ENCODE measurements at regions not wholly inside any gene's neighbourhood (a gene's known extent, or its start where the extent isn't known, plus 50 kb on each side); places are given as distances from the start of the nearest gene placed in this dataset.
A peak's percentile ranks its signal among the peaks of the same experiment; 100 is the strongest.

GRCh38 chr3:11089931-11090330 lies 64.4 kb upstream of the HRH1 start:
- no peaks in the 10 kb centered on the region for H3K4me1 Mint-ChIP-seq (ENCODE audit: low read depth)
- H3K4me3 Mint-ChIP-seq = no peak overlapping the region
- no peak overlapping the region for H3K27ac Mint-ChIP-seq
- H3K9me3 Mint-ChIP-seq = no peaks in the 10 kb centered on the region
- no peaks in the 10 kb centered on the region for H3K36me3 Mint-ChIP-seq (ENCODE audit: low read depth)
- H3K27me3 Mint-ChIP-seq (ENCODE audit: low read depth) = peaks cover 4% of the 10 kb centered on the region

GRCh38 chr3:11090551-11090950 lies 63.7 kb upstream of the HRH1 start:
- Mint-ChIP-seq H3K27me3 (ENCODE audit: low read depth) (peaks cover 5% of the 10 kb centered on the region), H3K9me3 (no peaks in the 10 kb centered on the region), H3K36me3 (ENCODE audit: low read depth) (no peaks in the 10 kb centered on the region), H3K4me3 (no peak overlapping the region), H3K27ac (no peak overlapping the region), H3K4me1 (ENCODE audit: low read depth) (no peaks in the 10 kb centered on the region)

GRCh38 chr3:11091088-11091590 lies 63.2 kb upstream of the HRH1 start:
- no peaks in the 10 kb centered on the region for H3K9me3 Mint-ChIP-seq
- H3K27me3 Mint-ChIP-seq (ENCODE audit: low read depth) = peaks cover 5% of the 10 kb centered on the region
- H3K36me3 Mint-ChIP-seq (ENCODE audit: low read depth) = no peaks in the 10 kb centered on the region
- H3K27ac Mint-ChIP-seq = no peak overlapping the region
- H3K4me1 Mint-ChIP-seq (ENCODE audit: low read depth) = peaks cover under 1% of the 10 kb centered on the region
- no peak overlapping the region for H3K4me3 Mint-ChIP-seq

GRCh38 chr3:11091791-11092190 lies 62.5 kb upstream of the HRH1 start:
- no peaks in the 10 kb centered on the region for H3K9me3 Mint-ChIP-seq
- H3K27ac Mint-ChIP-seq = no peak overlapping the region
- H3K4me1 Mint-ChIP-seq (ENCODE audit: low read depth) = peaks cover 5% of the 10 kb centered on the region
- H3K36me3 Mint-ChIP-seq (ENCODE audit: low read depth) = no peaks in the 10 kb centered on the region
- H3K4me3 Mint-ChIP-seq = no peak overlapping the region
- peaks cover 5% of the 10 kb centered on the region for H3K27me3 Mint-ChIP-seq (ENCODE audit: low read depth)

GRCh38 chr3:11093823-11094340 lies 60.4 kb upstream of the HRH1 start:
- Mint-ChIP-seq H3K4me1 (ENCODE audit: low read depth) (peaks cover 10% of the 10 kb centered on the region), H3K4me3 (no peak overlapping the region), H3K27me3 (ENCODE audit: low read depth) (peaks cover 11% of the 10 kb centered on the region), H3K36me3 (ENCODE audit: low read depth) (no peaks in the 10 kb centered on the region), H3K9me3 (no peaks in the 10 kb centered on the region), H3K27ac (no peak overlapping the region)

- H3K36me3 Mint-ChIP-seq (ENCODE audit: low read depth) = no peaks in the 10 kb centered on the region
- no peak overlapping the region for H3K27ac Mint-ChIP-seq
- no peak overlapping the region for H3K4me3 Mint-ChIP-seq
- no peaks in the 10 kb centered on the region for H3K9me3 Mint-ChIP-seq
- peaks cover 11% of the 10 kb centered on the region for H3K27me3 Mint-ChIP-seq (ENCODE audit: low read depth)
- H3K4me1 Mint-ChIP-seq (ENCODE audit: low read depth) = peaks cover 10% of the 10 kb centered on the region
These were observed 58.4 kb upstream of the HRH1 start for GRCh38 chr3:11095932-11096265.

- Mint-ChIP-seq H3K27ac (peak overlapping the region; percentile 26), H3K27me3 (ENCODE audit: low read depth) (peaks cover 11% of the 10 kb centered on the region), H3K36me3 (ENCODE audit: low read depth) (no peaks in the 10 kb centered on the region), H3K9me3 (no peaks in the 10 kb centered on the region), H3K4me1 (ENCODE audit: low read depth) (peaks cover 10% of the 10 kb centered on the region), H3K4me3 (peak overlapping the region; percentile 60)
These were observed 57.8 kb upstream of the HRH1 start for GRCh38 chr3:11096266-11097139.

GRCh38 chr3:11099306-11099705 lies 55.0 kb upstream of the HRH1 start:
- Mint-ChIP-seq H3K4me3 (no peak overlapping the region), H3K36me3 (ENCODE audit: low read depth) (no peaks in the 10 kb centered on the region), H3K9me3 (peaks cover 9% of the 10 kb centered on the region), H3K4me1 (ENCODE audit: low read depth) (peaks cover 10% of the 10 kb centered on the region), H3K27me3 (ENCODE audit: low read depth) (peaks cover 17% of the 10 kb centered on the region), H3K27ac (no peak overlapping the region)
